Prostate gland (tissue), 2 donors: ENCODE measurements at regions not wholly inside any gene's neighbourhood (a gene's known extent, or its start where the extent isn't known, plus 50 kb on each side); places are given as distances from the start of the nearest gene placed in this dataset.

Source experiments
- DNase-seq: peaks from one replicate; pipeline ENCODE4 v3.0.0-alpha.2; 2019; ENCODE audit warnings: low spot score
- H3K27ac ChIP-seq, 2 donors: fragments of 200-600 bp; sonication (generic); 2 replicates each; pipeline ENCODE4 v1.5.1; 2017 to 2019
- H3K27me3 ChIP-seq: fragments of 200-600 bp; sonication (generic); replicated peaks from 2 replicates; pipeline ENCODE4 v1.5.1; 2019; ENCODE audit not compliant: insufficient read depth
- H3K36me3 ChIP-seq, 2 donors: fragments of 200-600 bp; sonication (generic); 1 replicate in 1 of 2; 2 replicates in 1 of 2; pipeline versions ENCODE4 v1.5.1 to v1.8.1; 2017 to 2019
- H3K4me1 ChIP-seq: fragments of 200-600 bp; sonication (generic); replicated peaks from 2 replicates; pipeline ENCODE4 v1.5.1; 2019
- H3K4me3 ChIP-seq, 2 donors: fragments of 200-600 bp; sonication (generic); 2 replicates each; pipeline ENCODE4 v1.5.1; 2017 to 2019
- H3K9me3 ChIP-seq: fragments of 200-600 bp; sonication (generic); 2 replicates; pipeline ENCODE4 v1.5.1; 2017
- POLR2A ChIP-seq: fragments of 450-650 bp; IDR thresholded peaks from one replicate; pipeline ENCODE4 v1.6.1; 2016; ENCODE audit warnings: antibody characterized with exemption, mild to moderate bottlenecking
- POLR2AphosphoS5 ChIP-seq: sonication (generic); formaldehyde crosslinking; IDR thresholded peaks from one replicate; pipeline ENCODE4 v1.6.1; 2017; ENCODE audit warnings: antibody characterized with exemption
- WGBS: methylation state at CpG from one replicate; pipeline ENCODE4 v1.1.5; 2018; 5-methylcytosine and 5-hydroxymethylcytosine counted together
- intact Hi-C: fragments of 100-400 bp; cut with DNase I; formaldehyde crosslinking; loops from one replicate; pipeline ENCODE4 v1.14.2; 2022
- TF ChIP-seq, protein P1 (sequence below), 4 experiments: fragments of 200-600 bp in 2 of 4; fragments of 450-650 bp in 2 of 4; sonication (generic) in 2 of 4; IDR thresholded peaks; 1 replicate in 3 of 4; 2 replicates in 1 of 4; pipeline ENCODE4 v1.5.1; 2016 to 2019; ENCODE audit warnings: antibody characterized with exemption in 4 of 4, mild to moderate bottlenecking in 2 of 4, moderate library complexity in 2 of 4

DNA sequence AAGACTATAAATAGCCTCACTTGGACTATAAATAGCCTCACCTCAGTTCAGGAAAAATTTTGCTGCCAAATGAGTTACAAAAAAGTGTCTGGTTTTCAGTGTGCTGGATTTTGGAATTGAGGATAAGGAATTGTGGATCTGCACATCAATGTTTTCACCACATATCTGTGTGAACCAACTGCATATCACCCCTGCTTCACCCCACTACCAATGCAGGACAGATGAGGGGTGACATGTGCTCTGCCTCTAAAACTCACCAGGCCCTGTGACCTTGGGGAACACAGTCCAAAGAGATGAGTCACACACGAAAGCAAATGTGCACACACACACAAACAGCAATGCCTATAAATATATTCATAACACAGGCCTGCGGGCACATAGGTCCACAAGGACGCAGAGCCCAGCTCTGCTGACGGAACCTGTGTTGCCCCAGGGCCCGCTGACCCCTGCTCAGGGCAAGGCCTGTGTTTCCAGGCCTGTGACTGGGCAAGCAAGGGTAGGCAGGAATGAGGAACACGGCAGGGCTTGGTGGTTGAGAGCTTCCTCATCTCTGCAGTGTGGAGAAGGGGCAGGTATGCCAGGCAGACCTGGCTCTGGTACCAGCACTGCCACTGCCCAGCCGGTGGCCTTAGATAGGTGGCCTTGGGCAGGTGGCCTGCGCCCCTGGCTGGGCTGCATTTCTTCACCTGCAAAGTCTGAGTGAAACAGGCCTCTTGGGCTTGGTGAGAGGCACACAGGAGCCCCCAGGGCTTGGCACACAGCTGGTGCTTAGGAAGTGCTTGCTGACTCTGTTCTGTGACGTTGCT, 82.4 kb downstream of the ARL6IP4 start:
- peak overlapping the region in 1 of 2 donors; percentile 8 for H3K27ac ChIP-seq
- H3K9me3 ChIP-seq = no peaks in the 10 kb centered on the region
- no peaks in the 10 kb centered on the region for H3K4me1 ChIP-seq
- DNase-seq = no peak
- whole genome bisulfite sequencing = 44% methylated on average over 9 of the region's 9 CpGs
- no peak overlapping the region for H3K4me3 ChIP-seq
- H3K36me3 ChIP-seq = no peaks in the 10 kb centered on the region
- H3K27me3 ChIP-seq = no peaks in the 10 kb centered on the region
- TF ChIP-seq POLR2A (no peak), POLR2AphosphoS5 (peak; percentile 54)
- TF ChIP-seq, protein P1, sequence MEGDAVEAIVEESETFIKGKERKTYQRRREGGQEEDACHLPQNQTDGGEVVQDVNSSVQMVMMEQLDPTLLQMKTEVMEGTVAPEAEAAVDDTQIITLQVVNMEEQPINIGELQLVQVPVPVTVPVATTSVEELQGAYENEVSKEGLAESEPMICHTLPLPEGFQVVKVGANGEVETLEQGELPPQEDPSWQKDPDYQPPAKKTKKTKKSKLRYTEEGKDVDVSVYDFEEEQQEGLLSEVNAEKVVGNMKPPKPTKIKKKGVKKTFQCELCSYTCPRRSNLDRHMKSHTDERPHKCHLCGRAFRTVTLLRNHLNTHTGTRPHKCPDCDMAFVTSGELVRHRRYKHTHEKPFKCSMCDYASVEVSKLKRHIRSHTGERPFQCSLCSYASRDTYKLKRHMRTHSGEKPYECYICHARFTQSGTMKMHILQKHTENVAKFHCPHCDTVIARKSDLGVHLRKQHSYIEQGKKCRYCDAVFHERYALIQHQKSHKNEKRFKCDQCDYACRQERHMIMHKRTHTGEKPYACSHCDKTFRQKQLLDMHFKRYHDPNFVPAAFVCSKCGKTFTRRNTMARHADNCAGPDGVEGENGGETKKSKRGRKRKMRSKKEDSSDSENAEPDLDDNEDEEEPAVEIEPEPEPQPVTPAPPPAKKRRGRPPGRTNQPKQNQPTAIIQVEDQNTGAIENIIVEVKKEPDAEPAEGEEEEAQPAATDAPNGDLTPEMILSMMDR (IDR thresholded peaks at IDR 0.05) = no peak
- intact Hi-C loops = no loop called here

DNA sequence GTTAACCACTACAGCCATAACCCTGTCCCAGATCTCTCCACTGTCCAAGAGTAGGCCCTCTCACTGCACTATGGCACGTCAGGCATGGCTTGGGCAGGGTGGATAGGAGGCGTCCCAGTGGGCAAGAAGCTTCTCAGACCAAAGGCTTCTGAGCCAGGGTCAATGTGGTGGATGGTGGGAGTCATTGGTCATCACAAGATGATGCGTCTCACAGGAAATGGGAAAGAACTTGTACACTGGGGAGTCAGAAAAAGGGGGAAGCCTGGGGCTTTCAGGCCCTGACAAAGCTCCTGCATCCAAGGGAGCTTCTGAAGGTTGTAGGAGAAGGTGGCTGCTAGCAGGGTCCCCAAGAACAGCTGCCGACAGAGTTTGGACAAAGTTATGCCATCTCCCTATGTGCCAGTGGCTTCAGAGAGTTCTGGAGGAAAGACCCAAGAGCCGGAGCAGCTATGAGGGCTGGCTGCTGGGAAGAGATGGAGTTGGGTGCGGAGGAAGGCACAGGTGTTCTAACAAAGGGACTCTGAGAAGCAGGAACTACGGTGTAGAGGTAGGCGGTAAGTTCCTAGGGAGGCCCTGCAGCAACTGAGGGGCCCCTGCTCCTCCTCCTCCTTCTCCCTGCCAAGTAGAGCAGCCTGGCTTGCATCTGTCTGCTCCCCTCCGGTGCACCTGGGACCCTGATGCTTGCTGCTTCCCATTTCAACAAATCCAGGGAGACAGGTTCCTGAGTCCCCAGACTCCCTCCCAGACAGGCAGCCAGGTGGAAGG, 81.1 kb downstream of the ARL6IP4 start:
- no peak overlapping the region for H3K27ac ChIP-seq
- H3K36me3 ChIP-seq = no peaks in the 10 kb centered on the region
- TF ChIP-seq, protein P1 (IDR thresholded peaks at IDR 0.05) = no peak
- no peak for TF ChIP-seq POLR2AphosphoS5
- no peak for TF ChIP-seq POLR2A
- no peak for DNase-seq
- intact Hi-C loops = no loop called here
- 86% methylated on average over 9 of the region's 9 CpGs for WGBS
- no peaks in the 10 kb centered on the region for H3K4me1 ChIP-seq
- H3K9me3 ChIP-seq = no peaks in the 10 kb centered on the region
- no peaks in the 10 kb centered on the region for H3K27me3 ChIP-seq
- no peak overlapping the region for H3K4me3 ChIP-seq

GRCh38 chr12:123059500-123059899, 79.0 kb downstream of the ARL6IP4 start:
- H3K27me3 ChIP-seq = no peaks in the 10 kb centered on the region
- no peaks in the 10 kb centered on the region for H3K4me1 ChIP-seq
- no peak overlapping the region for H3K4me3 ChIP-seq
- no peak for DNase-seq
- TF ChIP-seq POLR2A (no peak), POLR2AphosphoS5 (no peak)
- WGBS = 47% methylated on average over 1 of the region's 1 CpG
- intact Hi-C loops = no loop called here
- H3K27ac ChIP-seq = no peak overlapping the region
- H3K36me3 ChIP-seq = no peaks in the 10 kb centered on the region
- no peaks in the 10 kb centered on the region for H3K9me3 ChIP-seq

DNA sequence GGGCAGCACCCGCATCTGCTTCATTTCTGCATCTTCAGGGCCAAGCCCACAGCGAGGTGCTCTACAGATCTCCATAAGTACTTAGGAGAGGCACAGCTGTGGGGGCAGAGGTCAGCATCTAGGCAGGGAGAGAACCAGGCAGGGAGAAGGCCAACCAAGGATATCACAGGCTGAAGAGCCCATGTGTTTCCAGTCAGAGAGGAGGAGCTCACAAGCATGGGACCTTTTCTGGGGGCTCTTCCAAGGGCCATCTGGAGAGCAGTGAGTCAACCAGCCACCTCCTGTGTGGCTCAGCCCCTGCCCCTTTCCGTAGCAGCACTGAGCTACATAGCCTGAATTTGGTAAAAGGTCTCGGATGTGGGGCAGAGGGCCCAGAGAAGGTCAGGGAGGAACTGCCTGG, 78.5 kb downstream of the ARL6IP4 start:
- Histone ChIP-seq H3K4me3 (no peak overlapping the region), H3K4me1 (no peaks in the 10 kb centered on the region), H3K9me3 (no peaks in the 10 kb centered on the region), H3K27me3 (no peaks in the 10 kb centered on the region), H3K27ac (no peak overlapping the region), H3K36me3 (no peaks in the 10 kb centered on the region)
- 86% methylated on average over 4 of the region's 4 CpGs for WGBS
- DNase-seq = no peak
- intact Hi-C loops = no loop called here
- TF ChIP-seq POLR2AphosphoS5 (no peak), POLR2A (no peak)
- TF ChIP-seq, protein P1 (IDR thresholded peaks at IDR 0.05) = no peak

DNA sequence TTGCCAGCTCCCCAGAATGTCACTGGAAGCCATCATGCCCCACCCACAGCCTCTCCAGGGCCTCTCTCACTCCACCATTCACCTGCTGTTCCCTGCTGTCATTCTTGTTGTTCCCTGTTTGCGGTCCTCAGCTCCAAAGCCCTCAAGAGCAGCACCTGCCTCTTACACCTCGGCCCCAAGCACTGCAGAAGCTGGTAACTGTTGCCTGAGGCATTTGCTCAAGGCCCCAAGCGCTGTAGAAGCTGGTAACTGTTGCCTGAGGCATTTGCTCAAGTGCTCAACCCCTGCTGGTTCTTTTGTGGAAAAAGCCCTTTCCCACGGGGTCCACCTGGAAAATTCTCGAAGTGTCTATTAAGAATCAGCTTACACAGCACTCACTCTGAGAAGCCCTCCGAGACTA, 78.0 kb downstream of the ARL6IP4 start:
- Histone ChIP-seq H3K27ac (no peak overlapping the region), H3K4me1 (no peaks in the 10 kb centered on the region), H3K9me3 (no peaks in the 10 kb centered on the region), H3K36me3 (no peaks in the 10 kb centered on the region), H3K4me3 (no peak overlapping the region), H3K27me3 (no peaks in the 10 kb centered on the region)
- intact Hi-C loops = no loop called here
- WGBS = 95% methylated on average over 6 of the region's 6 CpGs
- DNase-seq = no peak
- TF ChIP-seq, protein P1 (IDR thresholded peaks at IDR 0.05) = no peak
- no peak for TF ChIP-seq POLR2AphosphoS5
